ENCODE measurements at regions not wholly inside any gene's neighbourhood (a gene's known extent, or its start where the extent isn't known, plus 50 kb on each side); places are given as distances from the start of the nearest gene placed in this dataset.
A peak's percentile ranks its signal among the peaks of the same experiment; 100 is the strongest.

- Histone ChIP-seq H3K9me3 (ENCODE audit: control insufficient read depth in 2 of 2, insufficient read depth in 1 of 2, low read depth in 1 of 2, low read length in 1 of 2) (peaks cover 0 to 5% of the 10 kb centered on the region in 2 donors), H3K4me3 (ENCODE audit: low read depth in 1 of 3, low read length in 3 of 3) (no peak overlapping the region), H3K27me3 (ENCODE audit: control insufficient read depth in 3 of 3, insufficient read depth in 3 of 3, low read length in 3 of 3) (no peaks in the 10 kb centered on the region), H3K4me1 (ENCODE audit: control insufficient read depth in 3 of 3, insufficient read depth in 2 of 3, low read depth in 1 of 3, low read length in 2 of 3) (peaks cover 0 to 11% (median 0%) of the 10 kb centered on the region in 3 donors), H3K36me3 (ENCODE audit: control insufficient read depth in 3 of 3, insufficient read depth in 2 of 3, low read depth in 1 of 3, low read length in 3 of 3) (no peaks in the 10 kb centered on the region), H3K27ac (ENCODE audit: low read depth in 1 of 3, low read length in 2 of 3) (no peak overlapping the region)
- DNase-seq (peak; percentile 16 to 20), FAIRE-seq (no peak)
- 43 to 83% (median 63%) methylated on average over 3 of the region's 3 CpGs for WGBS, 3 donors
Observed at GRCh38 chrX:69031181-69031580, 134.1 kb downstream of the PJA1 start.

- Histone ChIP-seq H3K27ac (ENCODE audit: low read depth in 1 of 3, low read length in 2 of 3) (no peak overlapping the region), H3K27me3 (ENCODE audit: control insufficient read depth in 3 of 3, insufficient read depth in 3 of 3, low read length in 3 of 3) (no peaks in the 10 kb centered on the region), H3K4me3 (ENCODE audit: low read depth in 1 of 3, low read length in 3 of 3) (no peak overlapping the region), H3K36me3 (ENCODE audit: control insufficient read depth in 3 of 3, insufficient read depth in 2 of 3, low read depth in 1 of 3, low read length in 3 of 3) (no peaks in the 10 kb centered on the region), H3K9me3 (ENCODE audit: control insufficient read depth in 2 of 2, insufficient read depth in 1 of 2, low read depth in 1 of 2, low read length in 1 of 2) (peaks cover 0 to 11% of the 10 kb centered on the region in 2 donors), H3K4me1 (ENCODE audit: control insufficient read depth in 3 of 3, insufficient read depth in 2 of 3, low read depth in 1 of 3, low read length in 2 of 3) (peaks cover 0 to 20% (median 0%) of the 10 kb centered on the region in 3 donors)
- DNase-seq (no peak), FAIRE-seq (no peak)
- 85 to 98% (median 97%) methylated on average over 7 of the region's 7 CpGs for WGBS, 3 donors
Observed at GRCh38 chrX:69029771-69030170, 135.5 kb downstream of the PJA1 start.

- Histone ChIP-seq H3K4me3 (ENCODE audit: low read depth in 1 of 3, low read length in 3 of 3) (no peak overlapping the region), H3K27me3 (ENCODE audit: control insufficient read depth in 3 of 3, insufficient read depth in 3 of 3, low read length in 3 of 3) (no peaks in the 10 kb centered on the region), H3K9me3 (ENCODE audit: control insufficient read depth in 2 of 2, insufficient read depth in 1 of 2, low read depth in 1 of 2, low read length in 1 of 2) (peaks cover 0 to 11% of the 10 kb centered on the region in 2 donors), H3K4me1 (ENCODE audit: control insufficient read depth in 3 of 3, insufficient read depth in 2 of 3, low read depth in 1 of 3, low read length in 2 of 3) (peaks cover 0 to 23% (median 0%) of the 10 kb centered on the region in 3 donors), H3K27ac (ENCODE audit: low read depth in 1 of 3, low read length in 2 of 3) (no peak overlapping the region), H3K36me3 (ENCODE audit: control insufficient read depth in 3 of 3, insufficient read depth in 2 of 3, low read depth in 1 of 3, low read length in 3 of 3) (no peaks in the 10 kb centered on the region)
- WGBS, 3 donors, result 60 to 85% (median 80%) methylated on average over 1 of the region's 1 CpG
- DNase-seq, result no peak
- FAIRE-seq, result no peak
Observed at GRCh38 chrX:69028761-69029120, 136.5 kb downstream of the PJA1 start.

- no peak overlapping the region for H3K4me3 ChIP-seq (ENCODE audit: low read depth in 1 of 3, low read length in 3 of 3)
- peaks cover 0 to 11% of the 10 kb centered on the region in 2 donors for H3K9me3 ChIP-seq (ENCODE audit: control insufficient read depth in 2 of 2, insufficient read depth in 1 of 2, low read depth in 1 of 2, low read length in 1 of 2)
- FAIRE-seq, result no peak
- no peaks in the 10 kb centered on the region for H3K27me3 ChIP-seq (ENCODE audit: control insufficient read depth in 3 of 3, insufficient read depth in 3 of 3, low read length in 3 of 3)
- peak in 1 of 2 donors; percentile 8 for DNase-seq
- H3K36me3 ChIP-seq (ENCODE audit: control insufficient read depth in 3 of 3, insufficient read depth in 2 of 3, low read depth in 1 of 3, low read length in 3 of 3), result no peaks in the 10 kb centered on the region
- 75 to 81% (median 76%) methylated on average over 8 of the region's 8 CpGs for WGBS, 3 donors
- peak overlapping the region in 2 of 3 donors; percentile 22 to 38 for H3K27ac ChIP-seq (ENCODE audit: low read depth in 1 of 3, low read length in 2 of 3)
- H3K4me1 ChIP-seq (ENCODE audit: control insufficient read depth in 3 of 3, insufficient read depth in 2 of 3, low read depth in 1 of 3, low read length in 2 of 3), result peaks cover 0 to 23% (median 0%) of the 10 kb centered on the region in 3 donors
Observed at GRCh38 chrX:69028006-69028760, 137.1 kb downstream of the PJA1 start.

GRCh38 chrX:69027181-69028005 is 137.9 kb downstream of the PJA1 start:
- Histone ChIP-seq H3K27me3 (ENCODE audit: control insufficient read depth in 3 of 3, insufficient read depth in 3 of 3, low read length in 3 of 3) (no peaks in the 10 kb centered on the region), H3K4me1 (ENCODE audit: control insufficient read depth in 3 of 3, insufficient read depth in 2 of 3, low read depth in 1 of 3, low read length in 2 of 3) (peaks cover 0 to 23% (median 0%) of the 10 kb centered on the region in 3 donors), H3K36me3 (ENCODE audit: control insufficient read depth in 3 of 3, insufficient read depth in 2 of 3, low read depth in 1 of 3, low read length in 3 of 3) (no peaks in the 10 kb centered on the region), H3K9me3 (ENCODE audit: control insufficient read depth in 2 of 2, insufficient read depth in 1 of 2, low read depth in 1 of 2, low read length in 1 of 2) (peaks cover 0 to 11% of the 10 kb centered on the region in 2 donors), H3K27ac (ENCODE audit: low read depth in 1 of 3, low read length in 2 of 3) (peak overlapping the region in 2 of 3 donors; percentile 22 to 38), H3K4me3 (ENCODE audit: low read depth in 1 of 3, low read length in 3 of 3) (no peak overlapping the region)
- WGBS, 3 donors, result 59 to 63% (median 60%) methylated on average over 11 of the region's 11 CpGs
- FAIRE-seq (no peak), DNase-seq (peak; percentile 10 to 32)

- WGBS, 3 donors, result 48 to 72% (median 58%) methylated on average over 4 of the region's 4 CpGs
- Histone ChIP-seq H3K36me3 (ENCODE audit: control insufficient read depth in 3 of 3, insufficient read depth in 2 of 3, low read depth in 1 of 3, low read length in 3 of 3) (no peaks in the 10 kb centered on the region), H3K27me3 (ENCODE audit: control insufficient read depth in 3 of 3, insufficient read depth in 3 of 3, low read length in 3 of 3) (no peaks in the 10 kb centered on the region), H3K27ac (ENCODE audit: low read depth in 1 of 3, low read length in 2 of 3) (no peak overlapping the region), H3K4me3 (ENCODE audit: low read depth in 1 of 3, low read length in 3 of 3) (no peak overlapping the region), H3K4me1 (ENCODE audit: control insufficient read depth in 3 of 3, insufficient read depth in 2 of 3, low read depth in 1 of 3, low read length in 2 of 3) (peaks cover 0 to 23% (median 0%) of the 10 kb centered on the region in 3 donors), H3K9me3 (ENCODE audit: control insufficient read depth in 2 of 2, insufficient read depth in 1 of 2, low read depth in 1 of 2, low read length in 1 of 2) (peaks cover 0 to 11% of the 10 kb centered on the region in 2 donors)
- FAIRE-seq, result no peak
- DNase-seq, result peak in 1 of 2 donors; percentile 21
Observed at GRCh38 chrX:69025802-69026301, 139.4 kb downstream of the PJA1 start.

- DNase-seq, result peak; percentile 56 to 59
- H3K36me3 ChIP-seq (ENCODE audit: control insufficient read depth in 3 of 3, insufficient read depth in 2 of 3, low read depth in 1 of 3, low read length in 3 of 3), result no peaks in the 10 kb centered on the region
- no peak overlapping the region for H3K4me3 ChIP-seq (ENCODE audit: low read depth in 1 of 3, low read length in 3 of 3)
- peaks cover 0 to 11% of the 10 kb centered on the region in 2 donors for H3K9me3 ChIP-seq (ENCODE audit: control insufficient read depth in 2 of 2, insufficient read depth in 1 of 2, low read depth in 1 of 2, low read length in 1 of 2)
- FAIRE-seq, result no peak
- no peaks in the 10 kb centered on the region for H3K27me3 ChIP-seq (ENCODE audit: control insufficient read depth in 3 of 3, insufficient read depth in 3 of 3, low read length in 3 of 3)
- peak overlapping the region in 1 of 3 donors; percentile 14 for H3K27ac ChIP-seq (ENCODE audit: low read depth in 1 of 3, low read length in 2 of 3)
- 26 to 43% (median 39%) methylated on average over 4 of the region's 4 CpGs for WGBS, 3 donors
- peaks cover 0 to 23% (median 0%) of the 10 kb centered on the region in 3 donors for H3K4me1 ChIP-seq (ENCODE audit: control insufficient read depth in 3 of 3, insufficient read depth in 2 of 3, low read depth in 1 of 3, low read length in 2 of 3)
Observed at GRCh38 chrX:69024931-69025330, 140.3 kb downstream of the PJA1 start.

- DNase-seq, result no peak
- H3K4me1 ChIP-seq (ENCODE audit: control insufficient read depth in 3 of 3, insufficient read depth in 2 of 3, low read depth in 1 of 3, low read length in 2 of 3), result peaks cover 0 to 23% (median 0%) of the 10 kb centered on the region in 3 donors
- no peaks in the 10 kb centered on the region for H3K36me3 ChIP-seq (ENCODE audit: control insufficient read depth in 3 of 3, insufficient read depth in 2 of 3, low read depth in 1 of 3, low read length in 3 of 3)
- 70 to 86% (median 81%) methylated on average over 10 of the region's 10 CpGs for WGBS, 3 donors
- FAIRE-seq, result no peak
- no peak overlapping the region for H3K27ac ChIP-seq (ENCODE audit: low read depth in 1 of 3, low read length in 2 of 3)
- peaks cover 0 to 11% of the 10 kb centered on the region in 2 donors for H3K9me3 ChIP-seq (ENCODE audit: control insufficient read depth in 2 of 2, insufficient read depth in 1 of 2, low read depth in 1 of 2, low read length in 1 of 2)
- no peak overlapping the region for H3K4me3 ChIP-seq (ENCODE audit: low read depth in 1 of 3, low read length in 3 of 3)
- H3K27me3 ChIP-seq (ENCODE audit: control insufficient read depth in 3 of 3, insufficient read depth in 3 of 3, low read length in 3 of 3), result no peaks in the 10 kb centered on the region
Observed at GRCh38 chrX:69024161-69024736, 141.0 kb downstream of the PJA1 start.
